Colonic mucosa (tissue), 4 donors: ENCODE measurements at regions not wholly inside any gene's neighbourhood (a gene's known extent, or its start where the extent isn't known, plus 50 kb on each side); places are given as distances from the start of the nearest gene placed in this dataset.

Source experiments
- DNase-seq: peaks from one replicate; pipeline ENCODE4 v3.0.0-alpha.2; 2020
- H3K27ac ChIP-seq: fragments of 200-600 bp; one replicate; pipeline ENCODE4 v1.8.0; 2021
- H3K27me3 ChIP-seq: fragments of 200-600 bp; one replicate; pipeline ENCODE4 v1.8.0; 2021
- H3K36me3 ChIP-seq: fragments of 200-600 bp; one replicate; pipeline ENCODE4 v1.8.0; 2021
- H3K4me1 ChIP-seq: fragments of 200-600 bp; one replicate; pipeline ENCODE4 v1.8.0; 2021; ENCODE audit warnings: mild to moderate bottlenecking
- H3K4me3 ChIP-seq: fragments of 200-600 bp; one replicate; pipeline ENCODE4 v1.8.0; 2021
- H3K9ac ChIP-seq, 2 donors: one replicate each; pipeline ENCODE4 v1.7.0; 2013; ENCODE audit warnings: control low read depth in 2 of 2, low read depth in 2 of 2, low read length in 2 of 2
- H3K9me3 ChIP-seq: fragments of 200-600 bp; one replicate; pipeline ENCODE4 v1.8.0; 2021
- CTCF ChIP-seq: fragments of 200-600 bp; IDR thresholded peaks from one replicate; pipeline ENCODE4 v1.8.0; 2022; ENCODE audit warnings: antibody characterized with exemption, mild to moderate bottlenecking
- intact Hi-C: fragments of 100-400 bp; cut with DNase I; formaldehyde crosslinking; loops from one replicate; pipeline ENCODE4 v1.14.1; 2022
- donor health status: healthy.
- donor health status: DM: no; HTN: no; CAD: no.
- donor health status: DM: no; HTN: no; CAD: no.

GRCh38 chr15:54850101-54850500, 346.6 kb downstream of the RSL24D1 start:
- DNase-seq = no peak
- TF ChIP-seq CTCF = no peak
- Histone ChIP-seq H3K27ac (no peak overlapping the region), H3K36me3 (no peaks in the 10 kb centered on the region), H3K4me3 (no peak overlapping the region), H3K9me3 (no peaks in the 10 kb centered on the region), H3K4me1 (no peaks in the 10 kb centered on the region), H3K9ac (no peak overlapping the region), H3K27me3 (no peaks in the 10 kb centered on the region)
- intact Hi-C loops = no loop called here

- Histone ChIP-seq H3K27ac (no peak overlapping the region), H3K9ac (no peak overlapping the region), H3K9me3 (no peaks in the 10 kb centered on the region), H3K36me3 (no peaks in the 10 kb centered on the region), H3K4me1 (no peaks in the 10 kb centered on the region), H3K4me3 (no peak overlapping the region), H3K27me3 (no peaks in the 10 kb centered on the region)
- DNase-seq = no peak
- intact Hi-C loops = no loop called here
- no peak for TF ChIP-seq CTCF
Measured at GRCh38 chr15:54843006-54843405, 353.7 kb downstream of the RSL24D1 start.

- no peaks in the 10 kb centered on the region for H3K9me3 ChIP-seq
- DNase-seq = no peak
- H3K4me1 ChIP-seq = no peaks in the 10 kb centered on the region
- H3K9ac ChIP-seq = no peak overlapping the region
- no peak overlapping the region for H3K4me3 ChIP-seq
- TF ChIP-seq CTCF = no peak
- H3K36me3 ChIP-seq = no peaks in the 10 kb centered on the region
- no peaks in the 10 kb centered on the region for H3K27me3 ChIP-seq
- no peak overlapping the region for H3K27ac ChIP-seq
- intact Hi-C loops = no loop called here
Measured at GRCh38 chr15:54841701-54842305, 354.9 kb downstream of the RSL24D1 start.

GRCh38 chr15:54840621-54841398, 355.9 kb downstream of the RSL24D1 start:
- Histone ChIP-seq H3K27me3 (no peaks in the 10 kb centered on the region), H3K36me3 (no peaks in the 10 kb centered on the region), H3K9me3 (no peaks in the 10 kb centered on the region), H3K4me1 (no peaks in the 10 kb centered on the region), H3K27ac (no peak overlapping the region), H3K9ac (no peak overlapping the region), H3K4me3 (no peak overlapping the region)
- intact Hi-C loops = no loop called here
- no peak for TF ChIP-seq CTCF
- no peak for DNase-seq

GRCh38 chr15:54839379-54839778, 357.4 kb downstream of the RSL24D1 start:
- H3K27ac ChIP-seq = no peak overlapping the region
- no peaks in the 10 kb centered on the region for H3K27me3 ChIP-seq
- intact Hi-C loops = no loop called here
- H3K4me3 ChIP-seq = no peak overlapping the region
- H3K4me1 ChIP-seq = no peaks in the 10 kb centered on the region
- TF ChIP-seq CTCF = no peak
- no peak for DNase-seq
- no peaks in the 10 kb centered on the region for H3K9me3 ChIP-seq
- no peaks in the 10 kb centered on the region for H3K36me3 ChIP-seq
- H3K9ac ChIP-seq = no peak overlapping the region
